ENCODE measurements at regions not wholly inside any gene's neighbourhood (a gene's known extent, or its start where the extent isn't known, plus 50 kb on each side); places are given as distances from the start of the nearest gene placed in this dataset.

GRCh38 chr9:121550041-121550440 is 50.4 kb upstream of the GGTA1 start:
- DNase-seq (ENCODE audit: low read depth): no peak

- DNase-seq (ENCODE audit: low read depth): peak; percentile 55
These were observed 51.2 kb upstream of the GGTA1 start for GRCh38 chr9:121550569-121551512.

- DNase-seq (ENCODE audit: low read depth): no peak
These were observed 52.5 kb upstream of the GGTA1 start for GRCh38 chr9:121551985-121552753.

GRCh38 chr9:121556082-121556481 is 56.4 kb upstream of the GGTA1 start:
- DNase-seq (ENCODE audit: low read depth): no peak

- no peak for DNase-seq (ENCODE audit: low read depth)
These were observed 56.9 kb upstream of the GGTA1 start for GRCh38 chr9:121556580-121556979.

- no peak for DNase-seq (ENCODE audit: low read depth)
These were observed 58.2 kb upstream of the GGTA1 start for GRCh38 chr9:121557581-121558447.

- no peak for DNase-seq (ENCODE audit: low read depth)
These were observed 58.8 kb upstream of the GGTA1 start for GRCh38 chr9:121558473-121558872.

GRCh38 chr9:121559183-121559582 is 59.5 kb upstream of the GGTA1 start:
- DNase-seq (ENCODE audit: low read depth): no peak

GRCh38 chr9:121560921-121561320 is 61.3 kb upstream of the GGTA1 start:
- no peak for DNase-seq (ENCODE audit: low read depth)

GRCh38 chr9:121561385-121562222 is 62.0 kb upstream of the GGTA1 start:
- DNase-seq (ENCODE audit: low read depth): no peak

GRCh38 chr9:121562301-121562700 is 62.7 kb upstream of the GGTA1 start:
- no peak for DNase-seq (ENCODE audit: low read depth)

GRCh38 chr9:121563425-121563824 is 63.8 kb upstream of the GGTA1 start:
- DNase-seq (ENCODE audit: low read depth): no peak

GRCh38 chr9:121563881-121564460 is 64.3 kb upstream of the GGTA1 start:
- no peak for DNase-seq (ENCODE audit: low read depth)

- DNase-seq (ENCODE audit: low read depth): no peak
These were observed 65.0 kb upstream of the GGTA1 start for GRCh38 chr9:121564504-121565260.

- DNase-seq (ENCODE audit: low read depth): no peak
These were observed 67.1 kb upstream of the GGTA1 start for GRCh38 chr9:121566481-121567465.

GRCh38 chr9:121567500-121568342 is 68.1 kb upstream of the GGTA1 start:
- no peak for DNase-seq (ENCODE audit: low read depth)

GRCh38 chr9:121568343-121569265 is 69.0 kb upstream of the GGTA1 start:
- DNase-seq (ENCODE audit: low read depth): no peak

All from activated gamma-delta T cell treated with anti-CD3 and anti-CD28 coated beads, Interleukin-2, amount 50 U/mL, for 16 hours (primary cell).